CD4-positive, alpha-beta T cell (primary cell): ENCODE measurements at regions not wholly inside any gene's neighbourhood (a gene's known extent, or its start where the extent isn't known, plus 50 kb on each side); places are given as distances from the start of the nearest gene placed in this dataset.

Source experiments
- ATAC-seq: fragments of 200-7000 bp; cut with Tn5 transposase; one replicate; pipeline ENCODE4 v1.10.0; 2022; ENCODE audit warnings: mild to moderate bottlenecking; ENCODE audit not compliant: poor library complexity
- CTCF ChIA-PET: fragments of 350-600 bp; sonication (Branson Sonifier 250); formaldehyde crosslinking; loops from one replicate; lab custom pipeline; 2021; ENCODE audit warnings: antibody characterized with exemption, inconsistent platforms; lab: Charles Lee
- POLR2A ChIA-PET: fragments of 350-600 bp; sonication (Branson Sonifier 250); formaldehyde crosslinking; loops from one replicate; lab custom pipeline; 2021; ENCODE audit warnings: antibody characterized with exemption, inconsistent platforms; lab: Charles Lee
- DNase-seq, 14 experiments: peaks; one replicate each; pipeline ENCODE4 v3.0.0-alpha.2; 2013 to 2020; ENCODE audit warnings: mixed read lengths in 2 of 14
- H3K27ac ChIP-seq, 2 donors: one replicate each; pipeline versions ENCODE4 v1.5.1 to v1.7.0; 2013; ENCODE audit warnings: low read length in 2 of 2, low read depth in 1 of 2, mild to moderate bottlenecking in 1 of 2
- H3K27me3 ChIP-seq, 2 experiments: 1 replicate in 1 of 2; 2 replicates in 1 of 2; pipeline versions ENCODE4 v1.6.1 to v1.7.0; 2013; ENCODE audit warnings: low read length in 2 of 2, control low read depth in 1 of 2, mild to moderate bottlenecking in 1 of 2, moderate library complexity in 1 of 2; ENCODE audit not compliant: insufficient read depth in 2 of 2, control insufficient read depth in 1 of 2
- H3K36me3 ChIP-seq: one replicate; pipeline ENCODE4 v1.6.1; 2013; ENCODE audit warnings: low read length, control low read depth; ENCODE audit not compliant: insufficient read depth
- H3K4me1 ChIP-seq: one replicate; pipeline ENCODE4 v1.6.1; 2013; ENCODE audit warnings: low read length, control low read depth; ENCODE audit not compliant: insufficient read depth
- H3K4me3 ChIP-seq: one replicate; pipeline ENCODE4 v1.5.1; 2013; ENCODE audit warnings: mild to moderate bottlenecking, low read length, moderate library complexity
- H3K9me3 ChIP-seq, 2 experiments: 1 replicate in 1 of 2; 2 replicates in 1 of 2; pipeline versions ENCODE4 v1.6.1 to v1.7.0; 2013; ENCODE audit warnings: low read length in 2 of 2, mild to moderate bottlenecking in 2 of 2, control low read depth in 1 of 2, moderate library complexity in 1 of 2; ENCODE audit not compliant: control insufficient read depth in 1 of 2, insufficient read depth in 1 of 2
- H3K27ac Mint-ChIP-seq: one replicate; pipeline ENCODE4 v1.8.0; 2020; ENCODE audit warnings: mixed read lengths
- H3K27me3 Mint-ChIP-seq: one replicate; pipeline ENCODE4 v1.8.0; 2021; ENCODE audit warnings: mixed read lengths
- H3K36me3 Mint-ChIP-seq: one replicate; pipeline ENCODE4 v1.8.0; 2021; ENCODE audit warnings: low read depth, mixed read lengths
- H3K4me1 Mint-ChIP-seq: one replicate; pipeline ENCODE4 v1.8.0; 2021; ENCODE audit warnings: low read depth, mixed read lengths
- H3K4me3 Mint-ChIP-seq: one replicate; pipeline ENCODE4 v1.8.0; 2020; ENCODE audit warnings: mild to moderate bottlenecking, mixed read lengths
- H3K9me3 Mint-ChIP-seq: one replicate; pipeline ENCODE4 v1.8.0; 2020; ENCODE audit warnings: mixed read lengths
- CTCF ChIP-seq: fragments of 200-600 bp; IDR thresholded peaks from one replicate; pipeline ENCODE4 v1.8.0; 2022; ENCODE audit warnings: antibody characterized with exemption, mild to moderate bottlenecking
- intact Hi-C, 2 experiments: fragments of 100-400 bp; cut with DNase I in 1 of 2; cut with micrococcal nuclease in 1 of 2; formaldehyde crosslinking; loops; one replicate each; pipeline versions ENCODE4 v1.15.1 to v1.9.0; 2023 to 2025; cut with DNase I, micrococcal nuclease

DNA sequence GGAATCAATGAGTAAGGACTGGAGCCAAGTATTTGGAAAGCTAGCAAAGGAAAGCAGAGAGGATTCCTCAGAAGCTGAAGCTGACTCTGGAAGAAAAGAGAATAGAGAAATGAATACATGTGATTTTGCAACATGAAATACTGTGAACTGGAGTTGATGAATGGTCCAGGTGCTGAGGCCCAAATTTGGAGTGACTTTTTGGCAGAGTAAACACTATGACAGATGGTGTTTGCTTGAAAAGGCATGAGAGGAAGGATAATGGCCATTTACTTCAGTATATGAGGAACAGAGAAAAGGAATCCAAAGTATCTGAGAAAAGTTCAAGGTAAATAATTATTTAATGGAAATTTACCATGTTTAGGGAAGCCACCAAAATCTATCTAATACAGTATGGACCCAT lies 236.7 kb downstream of the SLITRK2 start:
- Mint-ChIP-seq H3K36me3 (no peaks in the 10 kb centered on the region), H3K27me3 (no peaks in the 10 kb centered on the region), H3K4me1 (no peaks in the 10 kb centered on the region), H3K27ac (no peak overlapping the region), H3K4me3 (no peak overlapping the region), H3K9me3 (peaks cover 2% of the 10 kb centered on the region)
- intact Hi-C loops, result no loop called here
- DNase-seq (no peak), ATAC-seq (no peak)
- ChIA-PET POLR2A (no interaction called here), CTCF (no interaction called here)
- Histone ChIP-seq H3K9me3 (no peaks in the 10 kb centered on the region), H3K27ac (no peak overlapping the region), H3K36me3 (no peaks in the 10 kb centered on the region), H3K27me3 (no peaks in the 10 kb centered on the region), H3K4me3 (no peak overlapping the region), H3K4me1 (no peaks in the 10 kb centered on the region)
- TF ChIP-seq CTCF, result no peak

GRCh38 chrX:146055733-146056132 lies 238.1 kb downstream of the SLITRK2 start:
- no peak for ATAC-seq
- Histone ChIP-seq H3K9me3 (no peaks in the 10 kb centered on the region), H3K27ac (no peak overlapping the region), H3K36me3 (no peaks in the 10 kb centered on the region), H3K27me3 (no peaks in the 10 kb centered on the region), H3K4me3 (no peak overlapping the region), H3K4me1 (no peaks in the 10 kb centered on the region)
- POLR2A ChIA-PET, result no interaction called here
- intact Hi-C loops, result no loop called here
- Mint-ChIP-seq H3K4me1 (no peaks in the 10 kb centered on the region), H3K4me3 (no peak overlapping the region), H3K27ac (no peak overlapping the region), H3K36me3 (no peaks in the 10 kb centered on the region), H3K27me3 (no peaks in the 10 kb centered on the region), H3K9me3 (peaks cover 2% of the 10 kb centered on the region)
- TF ChIP-seq CTCF, result no peak
- CTCF ChIA-PET, result no interaction called here
- no peak for DNase-seq

DNA sequence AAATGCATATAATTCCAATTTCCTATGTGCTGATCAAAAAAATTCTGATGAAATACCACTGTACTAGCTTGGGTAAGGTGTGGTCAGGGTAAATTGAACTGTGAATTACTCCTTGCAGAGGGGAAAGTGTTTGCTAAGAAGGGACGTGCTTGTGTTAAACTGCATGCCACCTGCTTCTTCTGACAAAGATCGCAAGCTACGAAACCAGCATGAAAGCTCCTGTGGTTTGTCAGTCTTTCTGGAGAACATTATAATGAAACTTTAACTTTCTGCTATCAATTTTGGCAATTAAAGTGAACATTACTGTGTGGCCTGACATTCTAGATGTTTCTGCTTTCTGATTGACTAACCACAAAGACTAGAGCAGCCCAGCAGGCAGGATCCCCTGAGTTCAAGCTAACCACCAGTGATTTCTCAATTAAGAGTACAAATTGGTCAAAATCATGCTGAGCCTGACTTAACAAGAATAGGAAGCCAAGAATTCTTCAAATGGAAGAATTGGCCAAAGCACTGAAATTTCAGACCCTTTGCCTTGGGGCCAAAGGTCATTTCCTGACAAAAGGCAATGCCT lies 239.0 kb downstream of the SLITRK2 start:
- ATAC-seq, result no peak
- Mint-ChIP-seq H3K27ac (no peak overlapping the region), H3K4me1 (no peaks in the 10 kb centered on the region), H3K36me3 (no peaks in the 10 kb centered on the region), H3K27me3 (no peaks in the 10 kb centered on the region), H3K4me3 (no peak overlapping the region), H3K9me3 (no peaks in the 10 kb centered on the region)
- no peak overlapping the region for H3K4me3 ChIP-seq
- H3K27ac ChIP-seq, result no peak overlapping the region
- H3K36me3 ChIP-seq, result no peaks in the 10 kb centered on the region
- H3K4me1 ChIP-seq, result no peaks in the 10 kb centered on the region
- intact Hi-C loops, result no loop called here
- no peak for TF ChIP-seq CTCF
- no peaks in the 10 kb centered on the region for H3K9me3 ChIP-seq
- CTCF ChIA-PET, result no interaction called here
- POLR2A ChIA-PET, result no interaction called here
- no peak for DNase-seq
- H3K27me3 ChIP-seq, result no peaks in the 10 kb centered on the region
